Effector CD8-positive, alpha-beta T cell (primary cell): ENCODE measurements at regions not wholly inside any gene's neighbourhood (a gene's known extent, or its start where the extent isn't known, plus 50 kb on each side); places are given as distances from the start of the nearest gene placed in this dataset.

Experiments
- DNase-seq: peaks from one replicate; lab custom pipeline; 2025; lab: John Stamatoyannopoulos, UW

DNA sequence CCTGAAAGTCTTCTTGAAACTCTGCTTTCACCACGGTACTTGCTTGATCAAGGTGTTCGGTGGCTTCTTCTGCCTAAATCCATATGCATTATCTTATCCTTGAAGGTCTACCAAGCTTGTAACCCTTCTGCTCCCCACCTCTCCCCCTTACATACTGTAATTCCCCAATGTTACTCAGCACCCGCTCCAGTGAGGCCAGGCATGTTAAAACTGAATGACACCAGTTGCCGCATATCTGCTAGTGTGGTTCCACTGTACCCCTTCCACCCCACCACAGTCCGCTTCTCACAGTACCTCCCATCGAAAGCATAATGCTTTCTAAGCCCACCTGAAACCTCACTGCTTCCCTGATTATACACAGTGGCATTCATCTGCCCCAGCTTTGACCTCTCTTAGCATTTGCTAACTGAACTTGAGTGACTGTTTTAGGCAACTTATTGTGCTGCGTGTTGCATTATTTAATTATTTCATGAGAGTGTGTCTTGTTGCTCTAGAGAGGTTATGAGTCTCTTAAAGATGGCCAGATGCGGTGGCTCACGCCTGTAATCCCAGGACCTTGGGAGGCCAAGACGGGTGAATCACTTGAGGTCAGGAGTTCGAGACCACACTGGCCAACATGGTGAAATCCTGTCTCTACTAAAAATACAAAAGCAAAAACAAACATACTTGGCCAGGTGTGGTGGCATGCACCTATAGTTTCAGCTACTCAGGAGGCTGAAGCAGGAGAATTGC, 87.6 kb upstream of the MBNL2 start:
- no peak for DNase-seq

DNA sequence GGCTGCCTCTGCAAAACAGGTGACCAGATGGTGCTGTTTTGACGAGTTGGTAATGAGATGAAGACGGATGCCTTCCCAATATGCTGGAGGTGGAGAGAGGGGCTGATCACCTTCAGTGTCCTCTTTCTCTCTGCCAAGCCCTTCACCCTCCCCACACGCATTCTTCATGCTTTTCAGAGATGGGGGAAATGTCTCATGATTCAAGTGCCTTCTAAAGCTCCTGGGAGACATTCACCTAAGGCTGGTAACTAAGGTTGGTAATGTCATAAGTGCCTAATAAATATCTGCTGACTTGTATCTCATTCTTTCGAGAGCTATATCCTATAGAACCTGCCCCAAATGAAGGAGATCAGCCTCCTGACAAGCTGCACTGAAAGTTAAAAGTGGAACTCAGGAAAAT, 86.2 kb upstream of the MBNL2 start:
- no peak for DNase-seq

DNA sequence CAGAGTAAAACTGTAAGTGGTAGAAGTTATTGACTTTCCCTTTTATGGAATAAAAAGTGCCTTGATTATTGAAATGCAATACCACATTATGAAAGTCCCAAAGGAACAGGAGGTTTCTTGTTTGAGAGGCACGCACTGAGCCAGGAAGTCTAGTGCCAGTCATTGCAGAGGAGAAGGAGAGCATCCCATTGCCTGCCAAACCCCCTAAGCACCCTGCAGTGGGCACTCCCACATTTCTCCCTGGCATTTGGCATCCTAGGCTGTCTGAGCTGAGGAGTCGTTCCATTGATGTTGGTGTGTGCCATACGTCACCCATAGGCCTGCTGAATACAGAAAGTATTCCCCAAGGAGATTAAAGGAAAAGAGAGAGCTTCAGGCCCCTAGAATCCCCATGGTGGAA, 85.7 kb upstream of the MBNL2 start:
- no peak for DNase-seq

DNA sequence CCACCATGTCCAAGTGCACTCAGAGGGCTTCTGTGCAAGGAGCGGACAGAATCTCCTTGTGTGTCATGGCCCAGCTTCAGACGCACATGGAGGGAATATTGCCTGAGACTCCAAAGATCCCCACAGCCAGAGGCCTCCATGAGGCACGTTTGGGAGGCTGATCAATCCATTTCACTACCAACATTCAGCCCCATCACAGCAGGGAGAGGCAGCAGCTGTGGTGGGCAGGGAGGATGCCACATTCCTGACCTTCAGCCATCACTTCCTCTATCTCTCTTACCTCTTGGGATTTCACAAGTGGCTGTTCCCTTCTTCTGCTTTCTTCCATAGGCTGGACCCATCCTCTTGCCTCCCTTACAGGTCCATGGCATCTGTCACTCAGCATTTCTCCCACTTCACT, 82.4 kb upstream of the MBNL2 start:
- no peak for DNase-seq

DNA sequence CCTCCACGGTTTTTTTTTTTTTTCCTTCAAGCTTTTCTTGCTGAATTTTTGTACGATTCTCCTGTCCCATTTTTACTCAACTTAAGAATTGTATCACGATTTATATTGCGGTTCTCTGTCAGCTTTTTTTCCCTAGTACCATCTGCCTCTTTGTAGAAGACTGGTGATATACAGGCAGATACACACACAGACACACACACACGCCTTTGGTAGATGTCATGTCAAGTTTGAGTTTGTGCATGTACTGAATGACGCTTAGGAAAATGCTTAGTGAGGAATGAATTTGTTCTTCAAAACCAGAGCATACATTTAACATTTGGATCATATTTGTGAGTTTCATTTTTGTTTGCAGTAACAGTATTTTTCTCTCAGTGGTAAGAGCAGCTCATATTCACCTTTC, 82.0 kb upstream of the MBNL2 start:
- no peak for DNase-seq

- no peak for DNase-seq
These were observed 81.5 kb upstream of the MBNL2 start for GRCh38 chr13:97140611-97141010.

DNA sequence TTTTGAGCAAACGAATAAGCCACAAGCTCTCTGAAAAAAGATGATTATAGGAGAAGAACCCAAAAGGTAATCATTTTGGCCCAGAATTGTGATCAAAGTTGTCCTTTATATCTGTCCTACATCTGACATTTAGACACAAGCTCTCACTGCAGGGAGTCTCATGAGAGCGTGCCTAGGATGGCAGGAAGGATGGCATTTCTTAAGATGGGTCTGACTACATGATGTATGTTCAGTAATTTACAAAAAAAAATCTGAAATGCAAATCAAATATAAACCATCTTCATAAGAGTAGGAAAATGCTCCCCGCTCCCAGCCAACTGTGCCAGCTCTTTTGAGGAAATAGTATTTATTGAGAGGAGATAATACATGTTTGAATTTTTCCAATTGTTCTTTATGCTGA, 81.0 kb upstream of the MBNL2 start:
- no peak for DNase-seq

DNA sequence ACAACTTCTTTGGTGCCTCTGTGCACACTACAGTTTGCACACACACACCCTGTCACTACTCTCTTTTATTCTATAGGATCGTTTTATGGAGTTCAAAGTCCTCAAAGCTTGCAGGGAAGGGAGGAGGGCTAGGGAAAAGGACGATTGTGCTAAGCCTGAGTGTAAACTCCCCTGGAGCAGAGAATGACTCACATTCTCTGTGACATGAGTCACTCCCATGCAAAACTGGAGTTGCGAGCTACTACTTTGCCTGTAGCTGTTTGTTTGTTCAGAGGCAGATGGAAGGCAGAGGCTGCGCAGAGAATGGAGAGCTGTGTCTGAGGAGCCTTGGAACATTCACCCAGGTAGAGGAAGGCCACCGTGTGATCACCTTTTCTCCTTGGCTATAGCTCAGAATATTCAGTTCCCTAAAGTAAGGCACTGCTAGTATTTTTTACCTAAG, 80.5 kb upstream of the MBNL2 start:
- DNase-seq, result no peak

DNA sequence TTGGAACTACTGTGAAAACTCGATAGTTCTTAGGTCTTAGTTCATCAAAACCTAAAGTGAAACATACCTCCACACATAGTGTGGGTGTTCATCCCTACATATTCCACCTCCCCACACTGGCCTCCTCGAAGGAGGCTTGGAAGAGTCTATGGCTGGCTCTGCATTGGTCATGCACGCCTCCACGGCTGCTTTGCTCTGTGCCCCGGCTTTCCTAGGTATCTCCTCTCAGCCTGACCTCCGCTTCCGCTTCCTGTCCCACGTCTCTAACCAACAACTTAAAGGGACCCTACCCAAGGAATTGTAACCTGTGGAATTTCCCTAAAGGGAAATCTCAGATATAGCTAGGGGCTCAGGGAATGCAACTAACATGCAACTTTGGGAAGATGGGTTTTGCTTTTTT, 79.7 kb upstream of the MBNL2 start:
- DNase-seq, result no peak

- no peak for DNase-seq
These were observed 77.1 kb upstream of the MBNL2 start for GRCh38 chr13:97145057-97145456.

DNA sequence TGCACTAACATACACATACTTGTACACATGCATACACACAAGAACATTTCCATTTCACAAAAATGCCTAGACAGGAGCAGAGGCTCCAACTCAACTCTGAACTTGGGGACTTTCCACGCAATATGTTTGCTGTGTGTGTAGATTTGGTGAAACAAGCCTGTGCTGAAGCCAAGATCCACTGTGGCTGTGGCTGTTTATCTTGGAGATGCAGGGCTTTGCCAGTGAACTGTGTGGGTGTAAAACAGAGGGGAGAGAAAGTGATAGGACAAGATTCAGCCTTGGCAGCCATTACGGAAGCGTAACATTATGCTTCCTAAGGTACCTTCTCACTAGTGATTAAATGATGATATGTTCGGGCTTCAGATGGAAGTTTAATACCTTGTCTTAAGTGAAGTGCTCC, 73.2 kb upstream of the MBNL2 start:
- no peak for DNase-seq

GRCh38 chr13:97160421-97160820, 61.7 kb upstream of the MBNL2 start:
- DNase-seq, result no peak

- DNase-seq, result no peak
These were observed 60.4 kb upstream of the MBNL2 start for GRCh38 chr13:97161582-97162231.

- DNase-seq, result no peak
These were observed 56.4 kb upstream of the MBNL2 start for GRCh38 chr13:97165502-97166425.

GRCh38 chr13:97171136-97171535, 51.0 kb upstream of the MBNL2 start:
- DNase-seq, result no peak
